Stimulated activated CD4-positive, alpha-beta T cell treated with anti-CD3 and anti-CD28 coated beads, TNF-alpha, amount 100 ng/mL, for 24 hours (primary cell): ENCODE measurements at regions not wholly inside any gene's neighbourhood (a gene's known extent, or its start where the extent isn't known, plus 50 kb on each side); places are given as distances from the start of the nearest gene placed in this dataset.

ENCODE experiments used
- DNase-seq, 3 experiments: peaks; one replicate each; pipeline ENCODE4 v3.0.0-alpha.2; 2020; ENCODE audit warnings: low read depth in 3 of 3

DNA sequence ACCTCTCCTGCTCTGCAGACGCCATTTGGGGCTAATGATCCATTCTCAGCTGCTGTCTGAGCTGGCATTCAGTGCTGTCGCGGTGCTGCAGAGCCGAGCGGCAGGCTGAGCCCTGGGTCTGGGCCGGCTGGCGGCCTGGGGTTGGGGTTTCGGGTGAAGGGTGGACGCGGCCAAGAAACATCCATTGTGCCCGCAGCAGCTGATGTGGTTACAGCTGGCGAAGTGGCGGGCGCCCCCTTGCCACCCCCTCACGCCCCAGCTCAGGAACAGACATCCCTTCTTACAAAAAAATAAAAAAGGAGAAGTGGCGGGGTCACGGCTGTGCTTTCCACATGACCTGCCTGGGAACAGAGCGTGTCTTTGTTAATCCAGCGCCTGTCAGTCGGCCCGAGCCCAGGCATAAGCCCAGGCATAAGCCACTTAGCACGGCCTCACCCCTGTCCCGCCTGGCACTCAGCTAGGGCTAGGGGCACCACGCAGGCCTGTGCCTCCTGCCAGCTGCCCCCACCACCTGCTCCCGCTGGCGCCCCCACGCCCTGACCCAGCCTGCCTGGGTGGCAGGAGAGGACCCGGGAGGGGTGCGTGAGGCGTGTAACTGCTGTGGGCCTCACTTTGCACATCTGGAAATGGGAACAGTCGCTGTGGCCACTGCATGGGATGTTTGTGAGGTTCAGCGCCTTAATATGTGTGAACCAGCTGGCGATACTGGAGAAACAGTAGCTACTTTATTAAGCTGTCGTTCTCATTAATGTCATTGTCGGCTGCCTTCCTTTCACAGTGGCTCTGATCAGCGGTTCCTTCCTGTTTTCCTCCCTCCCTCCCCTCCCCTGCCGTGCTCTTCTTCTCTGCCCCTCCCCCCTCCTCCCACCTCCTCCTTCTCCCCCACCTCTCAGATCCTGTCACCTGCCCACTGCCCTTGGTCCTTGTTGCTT is 197.7 kb upstream of the CIBAR2 start:
- no peak for DNase-seq

DNA sequence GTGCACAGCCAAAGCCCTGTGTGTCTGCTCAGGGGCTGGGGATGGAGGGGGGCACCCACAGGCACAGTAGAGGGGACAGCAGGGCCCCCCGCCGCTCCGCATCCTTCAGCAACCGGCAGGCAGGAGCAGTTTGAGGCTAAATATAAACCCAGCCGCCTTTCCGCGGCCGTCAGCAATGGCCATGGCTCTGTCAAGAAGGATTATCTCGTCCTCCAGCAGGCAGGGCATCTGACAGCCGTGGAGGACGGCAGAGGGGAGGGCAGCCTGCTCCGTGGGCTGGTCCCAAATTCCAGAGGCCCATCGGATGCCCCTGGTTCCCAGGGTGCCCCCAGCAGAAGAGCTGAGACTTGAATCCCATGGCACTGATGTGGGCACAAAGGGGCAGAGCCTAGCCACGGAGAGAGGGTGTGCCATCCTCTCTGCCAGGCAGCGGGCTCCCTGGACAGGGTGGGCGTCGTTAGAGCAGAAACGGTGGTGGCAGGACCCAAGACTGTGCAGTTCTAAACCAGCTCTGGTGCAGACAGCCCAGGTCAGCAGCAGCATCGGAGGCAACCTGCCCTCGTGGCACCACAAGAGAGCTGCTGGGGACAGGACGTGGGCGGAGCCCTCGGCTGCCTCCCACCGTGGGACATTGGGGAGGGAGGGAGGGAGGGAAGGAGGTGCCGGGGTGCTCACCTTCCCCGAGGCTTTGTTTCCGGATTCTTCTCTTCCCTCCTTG is 198.8 kb upstream of the CIBAR2 start:
- no peak for DNase-seq

DNA sequence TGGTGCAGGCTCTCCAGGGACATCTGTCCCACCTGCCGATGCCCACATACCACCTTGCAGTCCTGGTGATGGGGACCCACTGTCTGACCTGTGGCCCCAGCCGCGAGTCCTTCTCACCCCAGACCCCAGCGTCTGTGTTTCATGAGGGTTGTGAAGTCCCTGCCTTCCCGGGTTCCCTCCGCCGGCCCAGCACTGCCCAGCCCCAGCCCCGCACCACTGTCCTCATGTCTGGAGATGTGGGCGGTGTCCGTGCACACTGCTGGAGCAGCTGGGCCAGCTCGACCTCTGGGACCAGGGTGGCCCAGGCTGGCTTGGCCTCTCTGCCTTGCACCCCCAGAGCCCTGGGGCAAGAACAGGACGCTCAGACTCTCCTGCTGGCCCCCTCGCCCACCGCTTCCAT is 199.5 kb upstream of the CIBAR2 start:
- DNase-seq = no peak

DNA sequence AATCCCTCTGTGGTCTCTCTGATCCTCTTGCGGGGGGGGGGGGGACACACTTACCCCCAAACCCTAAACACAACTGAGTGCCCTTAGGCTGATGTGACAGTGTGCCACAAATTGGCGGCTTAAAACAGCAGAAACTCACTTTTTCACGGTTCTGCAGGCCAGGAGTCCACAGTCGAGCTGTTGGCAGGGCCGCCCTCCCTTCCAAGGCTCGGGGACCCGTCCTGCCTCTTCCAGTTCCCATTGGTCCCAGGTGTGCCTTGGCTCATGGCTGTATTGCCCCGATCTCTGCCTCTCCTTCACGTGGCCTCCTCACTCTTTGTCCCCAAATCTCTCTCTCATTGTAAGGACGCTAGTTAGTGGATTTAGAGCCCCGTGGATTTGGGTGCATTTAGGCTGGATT is 199.9 kb upstream of the CIBAR2 start:
- no peak for DNase-seq

DNA sequence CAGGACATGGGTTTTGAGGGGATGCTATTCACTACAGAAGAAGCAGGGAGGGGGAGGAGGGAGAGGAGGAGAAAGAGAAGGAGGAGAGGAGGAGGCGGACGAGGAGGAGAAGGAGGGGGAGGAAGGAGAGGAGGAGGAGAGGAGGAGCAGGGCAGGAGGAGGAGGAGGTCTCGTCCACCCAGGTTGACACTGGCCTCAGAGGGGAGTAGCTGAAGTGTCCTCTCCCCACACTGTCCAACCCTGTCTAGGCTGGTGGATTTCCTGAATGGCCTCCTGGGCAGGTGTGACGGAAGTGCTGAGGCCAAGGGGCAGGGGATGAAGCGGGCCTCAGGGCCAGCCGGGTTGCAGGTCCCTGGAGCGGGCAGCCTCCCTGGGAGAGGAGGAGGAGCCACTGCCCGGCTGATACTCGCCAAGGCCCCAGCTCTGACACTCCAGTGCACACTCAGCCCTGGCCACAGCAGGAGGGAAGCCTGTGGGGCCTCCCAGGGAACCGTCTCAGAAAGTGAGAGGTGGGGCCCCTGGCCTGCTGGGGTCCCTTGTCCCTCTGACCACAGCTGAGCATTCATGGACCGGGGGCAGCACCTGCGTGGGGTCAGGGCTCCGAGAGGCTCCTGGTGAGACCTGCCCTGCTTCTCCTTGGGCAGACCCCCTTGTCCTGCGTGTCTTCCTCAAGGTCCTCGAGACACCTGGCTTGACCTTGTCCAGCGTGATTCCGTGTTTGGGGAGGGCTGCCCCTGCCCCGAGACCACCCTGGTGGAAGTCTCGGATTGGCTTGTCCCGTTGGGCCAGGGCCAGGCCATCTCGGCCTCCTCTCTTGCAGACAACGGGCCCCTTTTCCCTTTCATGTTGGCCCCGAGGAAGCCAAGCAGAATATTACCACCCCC is 200.6 kb upstream of the CIBAR2 start:
- DNase-seq = no peak

DNA sequence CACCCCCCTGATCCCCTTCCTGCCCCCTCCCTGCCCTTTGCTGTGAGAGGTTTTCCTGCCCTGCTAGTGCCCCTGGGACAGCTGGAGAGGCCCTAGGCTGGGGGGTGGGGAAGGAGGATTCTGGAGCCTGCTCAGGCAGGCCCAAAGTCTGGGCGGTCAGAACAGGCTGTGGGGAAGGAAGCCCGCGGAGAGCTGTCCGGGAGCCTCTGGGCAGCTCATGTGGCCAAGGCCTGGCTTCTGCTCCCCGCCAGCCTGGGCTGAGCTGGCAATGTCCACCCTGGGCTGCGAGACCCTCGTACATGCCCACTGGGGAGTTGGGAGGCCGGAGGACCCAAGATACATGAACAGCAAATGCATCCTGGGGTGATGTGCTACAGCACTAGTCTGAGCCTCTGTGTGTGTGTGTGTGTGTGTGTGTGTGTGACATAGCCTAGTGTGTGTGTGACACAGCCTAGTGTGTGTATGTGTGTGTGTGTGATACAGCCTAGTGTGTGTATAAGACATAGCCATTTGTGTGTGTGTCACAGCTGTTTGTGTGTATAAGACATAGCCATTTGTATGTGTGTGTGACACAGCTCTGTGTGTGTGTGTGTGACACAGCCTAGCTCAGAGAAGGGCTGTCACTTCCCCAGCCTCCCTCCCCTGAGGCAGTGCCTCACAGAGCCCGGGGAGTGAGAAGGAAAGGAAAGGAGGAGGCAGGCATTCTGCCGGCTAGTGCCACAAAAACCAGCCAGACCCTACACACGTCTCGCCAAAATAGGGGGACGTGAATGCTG is 201.4 kb upstream of the CIBAR2 start:
- no peak for DNase-seq

DNA sequence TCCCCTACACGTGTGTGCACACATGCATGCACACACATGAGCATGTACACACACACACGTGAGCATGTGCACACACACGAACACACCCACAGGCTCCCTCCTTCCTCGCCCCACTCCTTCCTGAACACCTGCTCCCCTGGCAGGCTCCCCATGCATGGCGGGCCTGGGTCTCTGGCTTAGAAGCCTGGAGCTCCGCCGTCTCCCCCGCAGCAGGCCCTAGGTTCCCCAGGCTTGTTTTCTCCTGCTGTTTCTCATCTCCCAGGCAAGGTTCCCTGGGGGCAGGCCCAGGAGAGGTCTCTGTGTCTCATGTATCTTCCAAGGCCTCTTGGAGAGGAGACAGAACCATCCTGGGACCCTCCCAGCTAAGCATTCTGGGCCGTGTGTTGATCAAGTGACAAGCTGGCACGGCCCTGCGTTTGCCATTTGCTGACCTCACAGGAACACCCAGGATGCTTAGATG is 202.3 kb upstream of the CIBAR2 start:
- no peak for DNase-seq

DNA sequence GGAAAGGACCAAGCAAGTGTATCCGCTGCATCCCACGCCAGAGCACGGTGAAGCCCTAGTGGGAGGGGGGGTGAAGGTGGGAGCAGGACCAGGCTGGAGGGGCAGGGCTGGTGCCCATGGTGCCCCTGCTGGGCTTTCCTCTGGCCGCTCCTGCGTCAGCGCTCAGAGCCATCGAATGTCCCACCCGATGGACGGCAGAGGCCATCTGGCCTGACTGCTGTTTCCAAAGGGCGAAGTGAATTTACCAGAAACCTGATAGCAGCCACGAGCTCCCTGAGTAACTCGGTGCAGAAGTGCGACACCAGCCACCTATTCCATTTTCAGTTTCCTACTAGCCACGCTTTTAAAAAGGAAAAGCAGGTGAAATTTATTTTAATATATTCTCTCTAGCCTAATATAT is 203.6 kb upstream of the CIBAR2 start:
- no peak for DNase-seq

DNA sequence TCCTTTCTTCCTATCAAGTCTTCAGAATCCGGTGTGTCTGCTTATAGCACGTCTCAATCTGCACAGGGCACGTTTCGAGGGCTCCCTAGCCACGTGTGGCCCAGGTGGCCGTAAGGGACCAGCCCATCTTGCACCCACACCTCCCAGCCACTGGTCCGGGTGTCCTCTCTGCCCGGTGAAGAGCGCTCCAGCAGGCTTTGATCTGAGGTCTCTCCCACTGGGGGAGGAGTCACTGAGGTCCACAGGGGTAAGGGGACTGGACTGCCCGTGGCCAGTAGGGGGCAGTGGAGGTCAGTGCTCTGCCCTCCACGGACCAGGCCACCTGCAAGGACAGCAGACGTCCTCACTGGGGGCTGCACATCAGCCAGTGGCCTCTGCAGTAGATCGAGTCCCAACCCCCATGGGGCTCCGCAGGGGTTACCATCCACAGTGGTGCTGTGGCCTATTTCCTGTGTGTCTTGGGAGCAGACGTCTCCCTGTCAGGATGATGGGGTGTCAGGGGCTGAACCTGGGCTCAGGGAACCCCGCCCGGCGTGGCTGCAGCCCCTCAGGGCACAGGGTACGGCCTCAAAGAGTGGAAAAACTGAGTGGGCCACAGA is 204.1 kb upstream of the CIBAR2 start:
- peak in 1 of 3 experiments; percentile 52 for DNase-seq

DNA sequence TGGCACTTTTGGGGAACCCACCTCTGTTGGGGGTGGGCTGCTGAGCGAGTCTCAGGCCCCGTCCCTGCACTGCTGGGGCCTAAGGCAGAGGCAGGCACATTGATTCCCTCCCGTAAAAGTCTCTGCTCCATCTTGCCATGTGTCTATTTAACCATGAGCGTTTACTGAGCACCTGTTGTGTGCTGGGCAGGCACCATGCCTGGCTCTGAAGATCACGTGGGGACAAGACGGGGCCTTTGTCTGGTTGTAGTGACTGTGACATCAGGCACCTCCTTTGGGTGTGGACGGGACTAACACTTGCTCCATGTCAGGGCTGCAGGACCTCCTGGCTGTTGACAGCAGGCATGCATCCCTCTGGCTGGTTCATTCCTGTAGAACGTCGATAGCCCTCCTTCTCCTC is 204.7 kb upstream of the CIBAR2 start:
- DNase-seq = no peak

DNA sequence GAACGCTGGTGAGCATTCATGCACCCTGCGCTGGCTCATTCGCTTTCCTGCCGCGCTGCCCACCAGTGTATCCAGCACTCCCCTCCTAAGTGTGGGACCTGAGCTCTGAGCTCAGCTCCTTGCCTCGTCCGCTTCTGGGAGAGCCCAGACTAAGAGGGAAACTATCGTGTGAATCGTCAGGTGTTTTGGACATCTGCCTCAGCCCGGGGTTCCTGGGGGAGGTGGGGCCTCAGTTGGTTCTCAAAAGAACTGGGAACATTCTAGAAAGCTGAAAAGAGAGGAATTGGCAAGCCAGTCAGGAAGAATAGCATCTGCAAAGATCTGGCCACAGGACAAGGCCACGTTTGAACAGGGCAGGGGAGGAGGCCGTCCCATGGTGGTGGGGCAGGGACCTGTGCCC is 205.4 kb upstream of the CIBAR2 start:
- no peak for DNase-seq

DNA sequence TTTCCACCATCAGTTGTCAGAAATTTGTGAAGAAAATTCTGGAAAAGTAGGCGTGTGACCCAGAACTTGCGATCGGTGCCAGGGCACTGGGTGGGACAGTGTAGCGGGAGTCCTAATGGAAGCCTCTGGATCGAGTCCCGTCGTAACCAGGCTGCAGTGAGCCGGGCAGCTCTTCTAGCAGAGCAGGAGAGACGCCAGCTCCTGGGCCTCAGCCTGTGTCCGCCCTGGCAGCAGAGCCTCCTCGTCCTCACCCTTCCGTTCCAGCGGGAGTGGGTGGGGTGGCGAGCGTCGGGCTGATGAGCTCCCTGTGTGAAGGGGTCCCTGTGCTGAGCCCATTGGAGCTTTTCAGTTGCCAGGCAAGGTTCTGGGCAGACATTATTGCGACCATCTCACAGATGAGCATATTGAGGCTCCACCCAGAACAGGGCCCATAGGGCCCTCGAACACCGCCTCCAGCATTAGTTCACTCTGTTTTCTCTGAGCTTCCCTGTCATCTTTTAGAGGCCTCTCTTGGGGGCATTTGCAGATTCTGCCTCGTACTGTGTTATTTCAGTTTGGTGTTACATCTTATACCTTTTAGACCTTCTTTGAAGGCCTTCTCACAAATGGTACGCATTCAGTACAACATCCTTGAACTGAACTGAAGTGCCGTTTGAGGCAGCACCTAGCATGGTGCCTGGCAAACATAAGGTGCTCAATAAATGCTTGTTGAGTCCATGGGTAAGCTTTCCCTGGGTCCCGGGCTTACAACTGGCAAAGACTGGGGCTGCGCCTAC is 207.1 kb upstream of the CIBAR2 start:
- no peak for DNase-seq

DNA sequence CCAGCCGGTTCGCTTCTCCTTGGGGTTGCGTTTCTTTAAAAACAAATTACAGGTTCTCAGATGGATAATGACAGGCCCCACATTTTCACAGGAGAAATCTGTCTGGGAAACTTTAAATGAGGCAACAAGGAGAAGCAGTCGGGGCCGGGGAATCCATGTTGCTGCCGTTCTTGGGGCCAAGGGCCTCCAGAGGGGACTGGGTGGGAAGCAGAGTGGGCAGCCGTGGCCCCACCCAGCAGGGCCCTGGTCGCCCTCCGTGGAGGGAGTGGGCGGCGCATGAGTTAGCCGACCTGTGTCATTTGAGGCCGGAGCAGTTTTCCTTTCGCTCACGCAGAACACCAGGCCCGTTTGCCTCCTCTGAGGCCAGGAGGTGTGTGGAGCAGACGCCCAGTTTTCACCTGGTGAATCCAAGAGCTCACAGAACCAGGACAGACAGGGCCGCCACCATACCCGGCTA is 207.7 kb upstream of the CIBAR2 start:
- no peak for DNase-seq

DNA sequence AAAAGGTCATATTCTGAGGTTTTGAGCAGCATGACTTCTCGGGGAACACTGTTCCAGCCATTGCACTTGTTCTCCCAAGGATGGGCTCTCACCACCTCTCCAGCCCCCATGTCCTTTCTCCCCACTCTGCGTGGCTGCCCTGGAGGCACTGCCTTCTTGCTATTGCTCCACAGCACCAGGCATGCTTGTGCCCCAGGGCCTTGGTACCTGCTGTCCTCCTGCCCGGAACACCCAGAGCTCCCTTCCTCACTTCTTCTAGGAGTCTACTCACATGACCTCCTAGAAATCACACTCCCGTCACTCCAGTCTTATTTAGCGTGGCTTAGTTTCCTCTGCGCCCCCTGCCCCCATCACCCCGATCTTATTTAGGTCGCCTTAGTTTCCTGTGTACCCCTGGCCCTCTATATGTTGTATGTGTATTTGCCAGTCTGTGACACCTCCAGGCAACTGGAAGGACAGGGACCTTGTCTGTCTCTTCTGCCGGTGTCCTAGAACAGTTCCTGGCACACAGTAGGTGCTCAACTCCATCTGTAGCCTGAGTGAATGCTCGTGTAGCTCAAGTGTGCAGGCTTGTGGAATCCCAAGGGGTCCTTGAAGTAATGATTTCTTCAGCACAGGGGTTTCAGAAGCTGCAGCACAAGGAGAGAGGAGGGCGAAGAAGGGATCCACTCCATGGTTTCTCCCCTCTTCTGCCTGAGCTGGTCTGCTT is 208.6 kb upstream of the CIBAR2 start:
- DNase-seq = no peak

DNA sequence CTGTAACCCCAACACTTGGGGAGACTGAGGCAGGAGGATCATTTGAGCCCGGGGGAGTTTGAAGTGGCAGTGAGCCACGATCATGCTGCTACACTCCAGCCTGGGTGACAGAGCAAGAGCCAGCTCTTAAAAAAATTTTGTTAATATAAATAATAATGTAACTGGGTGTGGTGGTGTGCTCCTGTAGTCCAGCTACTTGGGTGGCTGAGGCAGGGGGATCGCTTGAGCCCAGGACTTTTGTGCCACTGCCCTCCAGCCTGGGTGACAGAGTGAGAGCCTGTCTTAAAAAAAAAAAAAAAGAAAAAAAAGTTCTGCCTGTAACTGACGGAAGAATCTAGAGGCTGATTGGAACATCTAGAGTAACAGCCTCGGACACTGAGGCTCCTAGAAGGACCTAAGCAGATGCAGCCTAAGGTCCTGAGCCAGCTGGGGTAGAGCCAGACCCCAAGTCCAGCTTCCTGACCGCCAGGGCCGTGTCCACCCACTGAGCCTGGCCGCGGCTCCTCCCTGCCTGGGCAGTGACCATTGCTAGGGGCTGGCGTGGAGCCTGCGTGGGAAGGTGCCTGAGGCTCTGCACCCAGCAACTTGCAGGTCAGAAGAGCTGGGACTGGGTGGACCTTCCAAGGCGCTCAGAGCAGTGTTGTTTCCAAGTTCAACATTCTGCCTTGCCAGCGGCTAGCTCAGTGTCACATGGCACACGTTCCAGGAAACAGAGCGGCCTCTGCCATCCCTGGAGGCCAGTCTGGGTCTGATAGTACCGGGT is 209.4 kb upstream of the CIBAR2 start:
- DNase-seq = no peak

DNA sequence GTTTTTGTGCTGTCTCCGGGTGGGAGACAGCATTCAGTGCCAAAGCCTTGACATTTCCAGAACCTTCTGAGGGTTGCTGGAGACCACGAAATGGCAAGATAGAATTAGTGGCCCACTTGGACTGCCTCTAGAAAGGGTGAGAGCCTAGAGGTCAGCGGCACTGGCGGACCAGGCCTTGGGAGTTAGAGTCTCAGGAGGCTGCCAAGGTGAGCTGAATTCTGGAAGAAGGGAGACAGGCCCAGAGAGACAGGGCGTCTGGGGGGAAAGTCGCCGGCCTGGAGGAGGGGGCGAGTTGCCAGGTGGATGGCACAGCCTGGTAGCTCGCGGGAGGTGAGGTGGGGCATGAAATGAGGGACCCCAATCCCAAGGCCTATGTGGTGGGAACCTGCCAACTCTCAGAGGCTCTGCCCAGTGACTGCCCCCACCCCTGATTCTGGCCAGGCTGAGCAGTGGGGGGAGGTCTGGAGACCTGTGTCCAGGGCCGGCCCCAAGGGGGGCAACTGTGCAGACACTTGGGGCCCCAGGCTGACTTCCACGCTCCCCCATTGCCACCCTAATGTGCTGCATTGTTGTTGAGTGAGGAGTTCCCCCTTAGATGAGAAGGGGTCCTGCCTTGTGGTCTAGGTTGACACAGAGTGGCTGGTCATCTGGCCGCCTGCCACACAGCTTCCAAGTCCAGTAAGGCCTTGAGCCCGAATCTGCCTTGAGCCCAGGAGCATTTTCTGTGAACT is 211.1 kb upstream of the CIBAR2 start:
- no peak for DNase-seq

DNA sequence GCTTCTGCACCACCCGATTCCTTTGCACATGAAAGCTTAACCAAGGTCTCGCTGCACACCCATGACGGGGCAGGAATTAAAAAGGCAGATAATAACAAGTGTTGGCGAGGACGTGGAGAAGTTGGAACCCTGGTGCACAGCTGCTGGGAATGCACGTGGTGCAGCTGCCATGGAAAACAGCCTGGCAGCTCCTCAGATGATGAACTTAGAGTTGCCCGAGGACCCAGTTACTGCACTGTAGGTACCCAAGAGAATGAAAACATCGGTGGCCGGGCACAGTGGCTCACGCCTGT is 211.6 kb upstream of the CIBAR2 start:
- DNase-seq = no peak

DNA sequence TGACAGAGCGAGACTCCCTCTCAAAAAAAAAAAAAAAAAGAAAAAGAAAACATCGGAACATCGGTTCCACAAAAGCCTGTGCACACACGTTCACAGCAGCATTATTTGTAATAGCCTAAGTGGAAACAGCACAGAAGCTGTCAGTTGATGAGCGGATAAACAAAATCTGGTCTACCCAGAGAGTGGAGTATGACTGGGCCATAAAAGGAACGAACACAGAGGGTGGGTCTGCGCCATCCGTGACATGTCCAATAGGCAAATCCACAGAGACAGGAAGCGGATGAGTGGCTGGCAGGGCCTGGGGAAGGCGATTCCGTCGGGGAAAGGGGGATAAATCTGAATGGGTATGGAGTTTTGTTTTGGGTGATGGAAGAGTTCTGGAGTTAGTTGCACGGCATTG is 212.2 kb upstream of the CIBAR2 start:
- no peak for DNase-seq
